WTC11 (cell line): ENCODE measurements at regions not wholly inside any gene's neighbourhood (a gene's known extent, or its start where the extent isn't known, plus 50 kb on each side); places are given as distances from the start of the nearest gene placed in this dataset.

Experiments used
- CBFB ChIP-seq: sonication (generic); formaldehyde crosslinking; IDR thresholded peaks from 2 replicates; pipeline ENCODE4 v1.8.1; 2022; ENCODE audit warnings: mild to moderate bottlenecking, low read depth, missing genetic modification reagents
- HMGA2 ChIP-seq: fragments of 250-450 bp; sonication (Bioruptor Pico); IDR thresholded peaks from 2 replicates; pipeline ENCODE4 v1.4.0; 2021; ENCODE audit warnings: mild to moderate bottlenecking, moderate library complexity
- NR3C1 ChIP-seq: sonication (generic); formaldehyde crosslinking; conservative IDR thresholded peaks from 2 replicates; pipeline ENCODE4 v1.8.1; 2023; ENCODE audit warnings: low read depth, mild to moderate bottlenecking, missing genetic modification reagents
- SP1 ChIP-seq: sonication (generic); formaldehyde crosslinking; conservative IDR thresholded peaks from 2 replicates; pipeline ENCODE4 v1.8.1; 2022; ENCODE audit warnings: missing genetic modification reagents
- ZNF423 ChIP-seq: fragments of 250-450 bp; sonication (Bioruptor Pico); IDR thresholded peaks from 2 replicates; pipeline ENCODE4 v2.1.2; 2022; ENCODE audit warnings: mild to moderate bottlenecking, moderate library complexity
- TF ChIP-seq, protein P1 (sequence below): fragments of 200-600 bp; IDR thresholded peaks from 2 replicates; pipeline ENCODE4 v1.8.0; 2022; ENCODE audit warnings: antibody characterized with exemption
- TF ChIP-seq, protein P2 (sequence below): sonication (generic); formaldehyde crosslinking; IDR thresholded peaks from 2 replicates; pipeline ENCODE4 v1.8.0; 2022; ENCODE audit warnings: mild to moderate bottlenecking, missing genetic modification reagents
- TF ChIP-seq, protein P3 (sequence below): sonication (generic); formaldehyde crosslinking; conservative IDR thresholded peaks from 2 replicates; pipeline ENCODE4 v1.8.1; 2022; ENCODE audit warnings: mild to moderate bottlenecking, missing genetic modification reagents

DNA sequence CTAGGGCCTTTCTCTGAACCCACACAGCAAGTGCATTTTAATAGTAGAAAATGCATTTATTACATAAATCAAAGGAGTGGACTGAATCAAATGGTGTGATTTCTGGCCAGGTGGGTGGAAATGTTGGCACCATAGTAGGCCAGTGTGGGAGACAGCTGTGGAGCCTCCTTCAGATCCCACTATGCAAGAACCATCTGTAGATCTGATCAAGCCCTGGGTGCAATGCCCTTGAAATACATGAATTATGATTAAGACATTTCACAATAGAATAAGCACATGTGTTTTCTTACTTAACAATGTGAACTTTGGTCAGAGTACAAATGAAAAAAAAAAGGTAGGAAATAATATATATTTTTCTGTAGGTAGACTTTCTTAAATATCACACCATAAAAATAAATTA, 204.3 kb downstream of the PCDH7 start:
- TF ChIP-seq ZNF423 (CRISPR knock-in tag) (no peak), NR3C1 (CRISPR knock-in tag) (no peak), CBFB (no peak), HMGA2 (CRISPR knock-in tag) (no peak), SP1 (CRISPR knock-in tag) (no peak)
- TF ChIP-seq, protein P1, sequence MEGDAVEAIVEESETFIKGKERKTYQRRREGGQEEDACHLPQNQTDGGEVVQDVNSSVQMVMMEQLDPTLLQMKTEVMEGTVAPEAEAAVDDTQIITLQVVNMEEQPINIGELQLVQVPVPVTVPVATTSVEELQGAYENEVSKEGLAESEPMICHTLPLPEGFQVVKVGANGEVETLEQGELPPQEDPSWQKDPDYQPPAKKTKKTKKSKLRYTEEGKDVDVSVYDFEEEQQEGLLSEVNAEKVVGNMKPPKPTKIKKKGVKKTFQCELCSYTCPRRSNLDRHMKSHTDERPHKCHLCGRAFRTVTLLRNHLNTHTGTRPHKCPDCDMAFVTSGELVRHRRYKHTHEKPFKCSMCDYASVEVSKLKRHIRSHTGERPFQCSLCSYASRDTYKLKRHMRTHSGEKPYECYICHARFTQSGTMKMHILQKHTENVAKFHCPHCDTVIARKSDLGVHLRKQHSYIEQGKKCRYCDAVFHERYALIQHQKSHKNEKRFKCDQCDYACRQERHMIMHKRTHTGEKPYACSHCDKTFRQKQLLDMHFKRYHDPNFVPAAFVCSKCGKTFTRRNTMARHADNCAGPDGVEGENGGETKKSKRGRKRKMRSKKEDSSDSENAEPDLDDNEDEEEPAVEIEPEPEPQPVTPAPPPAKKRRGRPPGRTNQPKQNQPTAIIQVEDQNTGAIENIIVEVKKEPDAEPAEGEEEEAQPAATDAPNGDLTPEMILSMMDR, result no peak
- TF ChIP-seq, protein P2, sequence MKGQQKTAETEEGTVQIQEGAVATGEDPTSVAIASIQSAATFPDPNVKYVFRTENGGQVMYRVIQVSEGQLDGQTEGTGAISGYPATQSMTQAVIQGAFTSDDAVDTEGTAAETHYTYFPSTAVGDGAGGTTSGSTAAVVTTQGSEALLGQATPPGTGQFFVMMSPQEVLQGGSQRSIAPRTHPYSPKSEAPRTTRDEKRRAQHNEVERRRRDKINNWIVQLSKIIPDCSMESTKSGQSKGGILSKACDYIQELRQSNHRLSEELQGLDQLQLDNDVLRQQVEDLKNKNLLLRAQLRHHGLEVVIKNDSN, result no peak
- TF ChIP-seq, protein P3, sequence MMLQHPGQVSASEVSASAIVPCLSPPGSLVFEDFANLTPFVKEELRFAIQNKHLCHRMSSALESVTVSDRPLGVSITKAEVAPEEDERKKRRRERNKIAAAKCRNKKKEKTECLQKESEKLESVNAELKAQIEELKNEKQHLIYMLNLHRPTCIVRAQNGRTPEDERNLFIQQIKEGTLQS, result no peak
